Suppressor macrophage (primary cell): ENCODE measurements at regions not wholly inside any gene's neighbourhood (a gene's known extent, or its start where the extent isn't known, plus 50 kb on each side); places are given as distances from the start of the nearest gene placed in this dataset.

Source experiments
- DNase-seq, 4 experiments: peaks; one replicate each; pipeline ENCODE4 v3.0.0-alpha.2; 2020 to 2022

- DNase-seq = no peak
Observed at GRCh38 chr6:91330896-91331295, 744.0 kb upstream of the MAP3K7 start.

GRCh38 chr6:91328241-91328640, 741.4 kb upstream of the MAP3K7 start:
- no peak for DNase-seq

GRCh38 chr6:91324711-91325110, 737.8 kb upstream of the MAP3K7 start:
- no peak for DNase-seq

GRCh38 chr6:91317984-91318383, 731.1 kb upstream of the MAP3K7 start:
- no peak for DNase-seq

GRCh38 chr6:91317247-91317835, 730.5 kb upstream of the MAP3K7 start:
- no peak for DNase-seq

- DNase-seq = no peak
Observed at GRCh38 chr6:91310178-91310577, 723.3 kb upstream of the MAP3K7 start.

- DNase-seq = no peak
Observed at GRCh38 chr6:91305755-91306154, 718.9 kb upstream of the MAP3K7 start.

GRCh38 chr6:91304521-91304920, 717.6 kb upstream of the MAP3K7 start:
- no peak for DNase-seq

- no peak for DNase-seq
Observed at GRCh38 chr6:91303326-91303725, 716.5 kb upstream of the MAP3K7 start.

GRCh38 chr6:91299544-91300491, 712.9 kb upstream of the MAP3K7 start:
- DNase-seq = no peak

- DNase-seq = no peak
Observed at GRCh38 chr6:91298543-91299145, 711.8 kb upstream of the MAP3K7 start.

GRCh38 chr6:91293395-91293794, 706.5 kb upstream of the MAP3K7 start:
- no peak for DNase-seq

- no peak for DNase-seq
Observed at GRCh38 chr6:91291071-91291470, 704.2 kb upstream of the MAP3K7 start.

GRCh38 chr6:91288741-91289140, 701.9 kb upstream of the MAP3K7 start:
- no peak for DNase-seq

- no peak for DNase-seq
Observed at GRCh38 chr6:91281901-91282300, 695.0 kb upstream of the MAP3K7 start.

- no peak for DNase-seq
Observed at GRCh38 chr6:91280494-91280830, 693.6 kb upstream of the MAP3K7 start.

GRCh38 chr6:91279740-91280493, 693.0 kb upstream of the MAP3K7 start:
- DNase-seq = no peak

- DNase-seq = no peak
Observed at GRCh38 chr6:91278416-91278815, 691.5 kb upstream of the MAP3K7 start.

- no peak for DNase-seq
Observed at GRCh38 chr6:91276315-91276714, 689.4 kb upstream of the MAP3K7 start.

- no peak for DNase-seq
Observed at GRCh38 chr6:91273729-91274128, 686.9 kb upstream of the MAP3K7 start.

GRCh38 chr6:91271807-91272206, 684.9 kb upstream of the MAP3K7 start:
- DNase-seq = no peak

GRCh38 chr6:91268941-91269340, 682.1 kb upstream of the MAP3K7 start:
- no peak for DNase-seq

GRCh38 chr6:91267246-91267645, 680.4 kb upstream of the MAP3K7 start:
- no peak for DNase-seq
